Erythroblast (primary cell): ENCODE measurements at regions not wholly inside any gene's neighbourhood (a gene's known extent, or its start where the extent isn't known, plus 50 kb on each side); places are given as distances from the start of the nearest gene placed in this dataset.
"Not testable (repeated sequence)": the region's sequence is repeated elsewhere in the genome, so short reads cannot be mapped to it uniquely, and the experiment has no call there.

Source experiments
- GATA1 ChIP-seq: IDR thresholded peaks from 2 replicates; pipeline ENCODE4 v1.6.1; 2011; ENCODE audit warnings: low read depth, mild to moderate bottlenecking, control low read depth, low read length, moderate library complexity
- POLR2A ChIP-seq: IDR thresholded peaks from 2 replicates; pipeline ENCODE4 v1.6.1; 2011; ENCODE audit warnings: mild to moderate bottlenecking, low read length

DNA sequence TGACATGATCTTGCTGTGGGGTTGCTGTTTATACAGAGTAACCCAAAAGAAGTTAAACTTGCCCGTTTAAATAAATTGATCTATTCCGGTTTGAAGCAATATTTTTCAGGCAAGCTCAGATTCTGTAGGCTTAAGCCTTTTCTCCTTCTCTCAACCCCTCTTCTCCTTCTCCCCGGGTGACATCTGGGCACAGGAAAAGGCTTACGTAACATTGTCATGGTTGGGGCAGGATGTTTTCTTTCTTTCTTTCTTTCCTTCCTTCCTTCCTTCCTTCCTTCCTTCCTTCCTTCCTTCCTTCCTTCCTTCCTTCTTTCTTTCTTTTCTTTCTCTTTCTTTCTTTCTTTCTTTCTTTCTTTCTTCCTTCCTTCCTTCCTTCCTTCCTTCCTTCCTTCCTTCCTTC is 315.5 kb upstream of the SPRED2 start:
- TF ChIP-seq POLR2A, GATA1: not testable (repeated sequence)
